ENCODE measurements at regions not wholly inside any gene's neighbourhood (a gene's known extent, or its start where the extent isn't known, plus 50 kb on each side); places are given as distances from the start of the nearest gene placed in this dataset.
"Not testable (repeated sequence)": the region's sequence is repeated elsewhere in the genome, so short reads cannot be mapped to it uniquely, and the experiment has no call there.

DNA sequence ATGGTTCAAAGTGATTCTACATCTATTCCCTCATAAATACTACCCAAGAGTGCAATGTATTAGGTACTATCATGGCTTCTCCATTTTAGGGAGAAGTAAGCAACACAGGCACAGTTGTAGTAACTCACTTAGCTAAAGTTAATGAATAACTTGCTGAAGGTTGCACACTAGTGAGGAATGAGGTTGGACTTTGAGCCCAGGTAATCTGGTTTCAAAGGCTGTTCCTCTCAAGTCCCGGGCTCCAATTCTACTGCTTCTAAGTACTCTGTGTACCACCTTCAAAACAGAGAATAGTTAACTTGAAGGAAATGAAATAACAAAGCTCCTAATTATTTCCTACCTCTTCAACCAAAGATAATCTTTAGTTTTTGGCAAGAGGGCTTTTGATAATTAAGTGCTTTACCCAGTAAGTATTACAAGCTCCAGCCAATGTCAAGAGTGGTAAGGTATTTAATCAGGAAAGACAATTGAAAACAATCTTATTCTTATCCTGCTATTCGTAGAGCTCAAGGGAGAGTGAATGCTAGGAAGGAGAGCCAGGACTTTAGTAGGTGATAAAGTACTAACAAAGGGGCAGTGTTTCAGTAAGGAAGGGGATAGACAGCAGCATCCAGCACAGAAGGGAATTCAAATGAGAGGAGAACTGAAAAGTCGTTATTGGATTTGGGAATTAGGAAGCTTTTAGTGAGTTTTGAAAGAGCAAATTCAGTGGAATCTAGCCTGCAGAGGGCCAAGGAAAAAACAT is 158.2 kb upstream of the PTPRZ1 start:
- no peaks in the 10 kb centered on the region for H3K27me3 ChIP-seq (replicated peaks in 1 of 2; ENCODE audit: control insufficient read depth in 2 of 2, extremely low read depth in 1 of 2, insufficient read depth in 2 of 2, low read length in 1 of 2)
- H3K27ac Mint-ChIP-seq = no peak overlapping the region
- H3K36me3 Mint-ChIP-seq = no peaks in the 10 kb centered on the region
- H3K36me3 ChIP-seq (ENCODE audit: control insufficient read depth in 2 of 2, extremely low read depth in 1 of 2, insufficient read depth in 1 of 2, low read length in 1 of 2) = no peaks in the 10 kb centered on the region
- ChIA-PET CTCF (no interaction called here), POLR2A (no interaction called here)
- H3K27me3 Mint-ChIP-seq = no peaks in the 10 kb centered on the region
- no peaks in the 10 kb centered on the region for H3K4me1 Mint-ChIP-seq
- no CpG with 5 or more reads among the region's 3 CpGs for WGBS (ENCODE audit: insufficient coverage)
- no peak overlapping the region for H3K4me3 ChIP-seq (ENCODE audit: control insufficient read depth in 1 of 2, extremely low read depth in 1 of 2, low read length in 1 of 2)
- H3K4me3 Mint-ChIP-seq = no peak overlapping the region
- DNase-seq (no peak), ATAC-seq (replicated peaks in 1 of 4) (no peak)
- no peaks in the 10 kb centered on the region for H3K9me3 ChIP-seq
- no peak overlapping the region for H3K27ac ChIP-seq (ENCODE audit: low read length)
- peaks cover 0 to 13% (median 6%) of the 10 kb centered on the region in 3 donors for H3K9me3 Mint-ChIP-seq
- no peaks in the 10 kb centered on the region for H3K4me1 ChIP-seq (ENCODE audit: control insufficient read depth in 1 of 2, extremely low read depth in 1 of 2, insufficient read depth in 2 of 2, low read length in 2 of 2)

DNA sequence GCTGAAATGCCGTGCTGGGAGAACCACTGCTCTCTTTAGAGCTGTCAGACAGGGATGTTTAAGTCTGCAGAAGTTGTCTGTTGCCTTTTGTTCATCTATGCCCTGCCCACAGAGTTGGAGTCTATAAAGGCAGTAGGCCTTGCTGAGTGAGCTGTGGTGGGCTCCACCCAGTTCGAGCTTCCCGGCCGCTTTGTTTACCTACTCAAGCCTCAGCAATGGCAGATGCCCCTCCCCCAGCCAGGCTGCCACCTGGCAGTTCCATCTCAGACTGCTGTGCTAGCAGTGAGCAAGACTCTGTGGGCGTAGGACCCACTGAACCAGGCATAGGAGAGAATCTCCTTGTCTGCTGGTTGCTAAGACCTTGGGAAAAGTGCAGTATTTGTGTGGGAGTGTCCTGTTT is 160.0 kb upstream of the PTPRZ1 start:
- WGBS (ENCODE audit: insufficient coverage) = 38% methylated on average over 3 of the region's 5 CpGs
- CTCF ChIA-PET; H3K27me3 Mint-ChIP-seq; POLR2A ChIA-PET; H3K36me3 Mint-ChIP-seq; H3K4me3 Mint-ChIP-seq; H3K4me1 Mint-ChIP-seq; H3K9me3 ChIP-seq; ATAC-seq (replicated peaks in 1 of 4); H3K27me3 ChIP-seq (replicated peaks in 1 of 2; ENCODE audit: control insufficient read depth in 2 of 2, extremely low read depth in 1 of 2, insufficient read depth in 2 of 2, low read length in 1 of 2); H3K27ac ChIP-seq (ENCODE audit: low read length); H3K4me1 ChIP-seq (ENCODE audit: control insufficient read depth in 1 of 2, extremely low read depth in 1 of 2, insufficient read depth in 2 of 2, low read length in 2 of 2); H3K4me3 ChIP-seq (ENCODE audit: control insufficient read depth in 1 of 2, extremely low read depth in 1 of 2, low read length in 1 of 2); H3K27ac Mint-ChIP-seq; H3K36me3 ChIP-seq (ENCODE audit: control insufficient read depth in 2 of 2, extremely low read depth in 1 of 2, insufficient read depth in 1 of 2, low read length in 1 of 2); DNase-seq: not testable (repeated sequence)
- peaks cover 0 to 16% (median 11%) of the 10 kb centered on the region in 3 donors for H3K9me3 Mint-ChIP-seq

DNA sequence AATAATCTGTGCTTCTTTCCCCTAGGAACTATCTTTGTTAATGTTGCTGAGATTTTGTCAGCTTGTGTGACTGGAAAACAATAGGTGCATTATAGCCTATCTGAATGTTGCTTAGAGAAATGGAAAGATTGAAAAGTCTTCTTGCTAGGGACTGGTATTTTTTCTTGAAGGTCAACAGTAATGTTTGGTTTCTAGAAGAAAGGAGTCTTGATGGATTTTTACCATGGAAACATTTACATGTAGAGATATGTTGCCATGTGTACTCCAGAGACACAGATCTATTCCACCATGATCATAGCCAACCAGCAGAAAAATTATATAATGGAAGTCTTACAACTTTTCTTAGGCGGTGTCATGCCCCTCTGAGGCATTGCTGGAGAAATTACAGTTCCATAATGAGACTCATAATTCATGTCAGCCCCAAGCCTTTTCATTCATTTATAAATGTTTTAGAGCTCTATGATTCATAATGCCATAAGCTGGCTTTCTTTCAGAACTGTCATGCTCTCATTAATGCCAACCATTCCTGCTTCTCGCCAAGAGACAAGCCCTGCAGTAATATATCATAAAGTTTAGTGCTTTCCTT is 175.1 kb upstream of the PTPRZ1 start:
- ChIA-PET POLR2A (no interaction called here), CTCF (no interaction called here)
- no CpG with 5 or more reads among the region's 2 CpGs for WGBS (ENCODE audit: insufficient coverage)
- DNase-seq (no peak), ATAC-seq (replicated peaks in 1 of 4) (no peak)
- Mint-ChIP-seq H3K36me3 (no peaks in the 10 kb centered on the region), H3K4me3 (no peak overlapping the region), H3K9me3 (peaks cover 0 to under 1% (median 0%) of the 10 kb centered on the region in 3 donors), H3K27me3 (no peaks in the 10 kb centered on the region), H3K27ac (no peak overlapping the region), H3K4me1 (no peaks in the 10 kb centered on the region)
- Histone ChIP-seq H3K9me3 (no peaks in the 10 kb centered on the region), H3K4me3 (ENCODE audit: control insufficient read depth in 1 of 2, extremely low read depth in 1 of 2, low read length in 1 of 2) (no peak overlapping the region), H3K36me3 (ENCODE audit: control insufficient read depth in 2 of 2, extremely low read depth in 1 of 2, insufficient read depth in 1 of 2, low read length in 1 of 2) (no peaks in the 10 kb centered on the region), H3K4me1 (ENCODE audit: control insufficient read depth in 1 of 2, extremely low read depth in 1 of 2, insufficient read depth in 2 of 2, low read length in 2 of 2) (no peaks in the 10 kb centered on the region), H3K27ac (ENCODE audit: low read length) (no peak overlapping the region), H3K27me3 (replicated peaks in 1 of 2; ENCODE audit: control insufficient read depth in 2 of 2, extremely low read depth in 1 of 2, insufficient read depth in 2 of 2, low read length in 1 of 2) (no peaks in the 10 kb centered on the region)

DNA sequence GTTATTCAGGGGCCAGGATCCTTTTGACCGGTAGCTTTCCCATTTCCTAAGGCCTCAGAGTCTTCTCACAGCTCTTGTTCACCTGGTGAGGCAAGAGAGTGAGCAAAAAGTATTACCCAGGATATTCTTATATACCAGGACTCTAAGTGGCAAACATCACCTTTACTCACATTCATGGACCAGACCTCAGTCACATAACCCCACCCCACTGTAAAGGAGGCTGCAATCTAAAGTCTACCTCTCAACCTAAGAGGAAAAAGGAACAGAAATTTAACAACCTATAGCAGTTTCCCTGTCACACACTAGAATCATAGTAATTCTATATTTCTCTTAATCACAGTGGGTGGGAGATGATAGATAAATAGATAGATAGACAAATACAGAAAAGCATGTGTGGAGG is 176.0 kb upstream of the PTPRZ1 start:
- no peak for ATAC-seq (replicated peaks in 1 of 4)
- no peaks in the 10 kb centered on the region for H3K27me3 Mint-ChIP-seq
- DNase-seq = no peak
- Histone ChIP-seq H3K27ac (ENCODE audit: low read length) (no peak overlapping the region), H3K36me3 (ENCODE audit: control insufficient read depth in 2 of 2, extremely low read depth in 1 of 2, insufficient read depth in 1 of 2, low read length in 1 of 2) (no peaks in the 10 kb centered on the region), H3K4me1 (ENCODE audit: control insufficient read depth in 1 of 2, extremely low read depth in 1 of 2, insufficient read depth in 2 of 2, low read length in 2 of 2) (no peaks in the 10 kb centered on the region), H3K4me3 (ENCODE audit: control insufficient read depth in 1 of 2, extremely low read depth in 1 of 2, low read length in 1 of 2) (no peak overlapping the region), H3K9me3 (no peaks in the 10 kb centered on the region), H3K27me3 (replicated peaks in 1 of 2; ENCODE audit: control insufficient read depth in 2 of 2, extremely low read depth in 1 of 2, insufficient read depth in 2 of 2, low read length in 1 of 2) (no peaks in the 10 kb centered on the region)
- H3K9me3 Mint-ChIP-seq = no peaks in the 10 kb centered on the region
- no peaks in the 10 kb centered on the region for H3K4me1 Mint-ChIP-seq
- CTCF ChIA-PET = no interaction called here
- H3K4me3 Mint-ChIP-seq = no peak overlapping the region
- POLR2A ChIA-PET = no interaction called here
- H3K27ac Mint-ChIP-seq = no peak overlapping the region
- H3K36me3 Mint-ChIP-seq = no peaks in the 10 kb centered on the region
- WGBS (ENCODE audit: insufficient coverage) = no CpG with 5 or more reads among the region's 1 CpG

DNA sequence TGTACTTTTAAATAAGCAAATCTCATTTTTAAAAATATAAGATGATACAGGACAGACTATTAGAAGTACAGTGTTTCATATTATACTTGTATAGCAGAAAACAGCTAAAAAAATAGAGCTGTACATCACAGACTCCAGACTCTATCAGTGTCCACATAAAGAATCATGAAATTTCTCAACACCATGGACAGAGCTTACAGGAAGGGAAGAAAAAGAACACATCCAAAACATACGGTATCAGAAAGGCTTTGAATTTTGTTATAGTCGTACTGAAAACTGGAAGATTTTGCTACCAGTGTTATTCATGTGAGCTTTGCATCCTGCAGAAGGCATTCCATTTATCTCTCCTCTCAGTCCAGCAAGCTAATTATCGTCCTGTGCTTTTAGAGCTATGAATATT is 183.2 kb upstream of the PTPRZ1 start:
- Mint-ChIP-seq H3K4me3 (no peak overlapping the region), H3K9me3 (peaks cover 0 to 3% (median 0%) of the 10 kb centered on the region in 3 donors), H3K27me3 (no peaks in the 10 kb centered on the region), H3K27ac (no peak overlapping the region), H3K36me3 (no peaks in the 10 kb centered on the region), H3K4me1 (no peaks in the 10 kb centered on the region)
- Histone ChIP-seq H3K4me3 (ENCODE audit: control insufficient read depth in 1 of 2, extremely low read depth in 1 of 2, low read length in 1 of 2) (no peak overlapping the region), H3K27me3 (replicated peaks in 1 of 2; ENCODE audit: control insufficient read depth in 2 of 2, extremely low read depth in 1 of 2, insufficient read depth in 2 of 2, low read length in 1 of 2) (no peaks in the 10 kb centered on the region), H3K9me3 (no peaks in the 10 kb centered on the region), H3K27ac (ENCODE audit: low read length) (no peak overlapping the region), H3K36me3 (ENCODE audit: control insufficient read depth in 2 of 2, extremely low read depth in 1 of 2, insufficient read depth in 1 of 2, low read length in 1 of 2) (no peaks in the 10 kb centered on the region), H3K4me1 (ENCODE audit: control insufficient read depth in 1 of 2, extremely low read depth in 1 of 2, insufficient read depth in 2 of 2, low read length in 2 of 2) (no peaks in the 10 kb centered on the region)
- CTCF ChIA-PET = no interaction called here
- ATAC-seq (replicated peaks in 1 of 4) (no peak), DNase-seq (no peak)
- no CpG with 5 or more reads among the region's 3 CpGs for WGBS (ENCODE audit: insufficient coverage)
- POLR2A ChIA-PET = no interaction called here

DNA sequence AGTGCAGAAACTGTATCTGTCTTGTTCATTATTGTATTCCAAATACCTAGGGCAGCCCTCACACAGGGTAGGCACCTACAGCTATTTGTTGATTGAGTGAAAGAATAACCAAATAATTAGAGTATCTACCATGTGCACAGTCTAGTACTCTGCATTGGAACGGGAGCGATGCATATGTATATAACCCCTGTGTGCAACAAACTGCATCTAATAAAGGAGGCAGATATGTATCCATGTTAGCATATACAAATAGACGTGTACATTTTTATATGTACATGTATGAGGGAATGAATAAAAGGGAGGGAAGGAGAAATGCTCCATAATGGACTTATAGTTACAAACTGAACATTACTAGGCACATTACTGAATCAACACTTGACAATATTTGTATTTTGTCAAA is 191.3 kb upstream of the PTPRZ1 start:
- Histone ChIP-seq H3K9me3 (no peaks in the 10 kb centered on the region), H3K27ac (ENCODE audit: low read length) (no peak overlapping the region), H3K36me3 (ENCODE audit: control insufficient read depth in 2 of 2, extremely low read depth in 1 of 2, insufficient read depth in 1 of 2, low read length in 1 of 2) (no peaks in the 10 kb centered on the region), H3K4me3 (ENCODE audit: control insufficient read depth in 1 of 2, extremely low read depth in 1 of 2, low read length in 1 of 2) (no peak overlapping the region), H3K27me3 (replicated peaks in 1 of 2; ENCODE audit: control insufficient read depth in 2 of 2, extremely low read depth in 1 of 2, insufficient read depth in 2 of 2, low read length in 1 of 2) (no peaks in the 10 kb centered on the region), H3K4me1 (ENCODE audit: control insufficient read depth in 1 of 2, extremely low read depth in 1 of 2, insufficient read depth in 2 of 2, low read length in 2 of 2) (no peaks in the 10 kb centered on the region)
- Mint-ChIP-seq H3K4me3 (no peak overlapping the region), H3K9me3 (no peaks in the 10 kb centered on the region), H3K27me3 (no peaks in the 10 kb centered on the region), H3K36me3 (no peaks in the 10 kb centered on the region), H3K27ac (no peak overlapping the region), H3K4me1 (no peaks in the 10 kb centered on the region)
- no CpG with 5 or more reads among the region's 3 CpGs for whole genome bisulfite sequencing (ENCODE audit: insufficient coverage)
- ChIA-PET POLR2A (no interaction called here), CTCF (no interaction called here)
- DNase-seq (no peak), ATAC-seq (replicated peaks in 1 of 4) (no peak)

Measured in T-cell (primary cell).